IPS-18a (cell line): ENCODE measurements at regions not wholly inside any gene's neighbourhood (a gene's known extent, or its start where the extent isn't known, plus 50 kb on each side); places are given as distances from the start of the nearest gene placed in this dataset.

Source experiments
- H3K27ac ChIP-seq: one replicate; pipeline ENCODE4 v1.5.1; 2013; ENCODE audit warnings: low read length
- H3K27me3 ChIP-seq: one replicate; pipeline ENCODE4 v1.6.1; 2013; ENCODE audit warnings: mild to moderate bottlenecking, low read length; ENCODE audit not compliant: control insufficient read depth, insufficient read depth
- H3K36me3 ChIP-seq: one replicate; pipeline ENCODE4 v1.6.1; 2013; ENCODE audit warnings: low read depth, low read length; ENCODE audit not compliant: control insufficient read depth
- H3K4me1 ChIP-seq: one replicate; pipeline ENCODE4 v1.6.1; 2013; ENCODE audit warnings: low read depth, low read length; ENCODE audit not compliant: control insufficient read depth
- H3K4me3 ChIP-seq: one replicate; pipeline ENCODE4 v1.5.1; 2013; ENCODE audit warnings: low read length
- H3K9ac ChIP-seq: one replicate; pipeline ENCODE4 v1.6.1; 2013; ENCODE audit warnings: mild to moderate bottlenecking, low read length, moderate library complexity
- H3K9me3 ChIP-seq: one replicate; pipeline ENCODE4 v1.6.1; 2013; ENCODE audit warnings: low read depth, low read length; ENCODE audit not compliant: control insufficient read depth

DNA sequence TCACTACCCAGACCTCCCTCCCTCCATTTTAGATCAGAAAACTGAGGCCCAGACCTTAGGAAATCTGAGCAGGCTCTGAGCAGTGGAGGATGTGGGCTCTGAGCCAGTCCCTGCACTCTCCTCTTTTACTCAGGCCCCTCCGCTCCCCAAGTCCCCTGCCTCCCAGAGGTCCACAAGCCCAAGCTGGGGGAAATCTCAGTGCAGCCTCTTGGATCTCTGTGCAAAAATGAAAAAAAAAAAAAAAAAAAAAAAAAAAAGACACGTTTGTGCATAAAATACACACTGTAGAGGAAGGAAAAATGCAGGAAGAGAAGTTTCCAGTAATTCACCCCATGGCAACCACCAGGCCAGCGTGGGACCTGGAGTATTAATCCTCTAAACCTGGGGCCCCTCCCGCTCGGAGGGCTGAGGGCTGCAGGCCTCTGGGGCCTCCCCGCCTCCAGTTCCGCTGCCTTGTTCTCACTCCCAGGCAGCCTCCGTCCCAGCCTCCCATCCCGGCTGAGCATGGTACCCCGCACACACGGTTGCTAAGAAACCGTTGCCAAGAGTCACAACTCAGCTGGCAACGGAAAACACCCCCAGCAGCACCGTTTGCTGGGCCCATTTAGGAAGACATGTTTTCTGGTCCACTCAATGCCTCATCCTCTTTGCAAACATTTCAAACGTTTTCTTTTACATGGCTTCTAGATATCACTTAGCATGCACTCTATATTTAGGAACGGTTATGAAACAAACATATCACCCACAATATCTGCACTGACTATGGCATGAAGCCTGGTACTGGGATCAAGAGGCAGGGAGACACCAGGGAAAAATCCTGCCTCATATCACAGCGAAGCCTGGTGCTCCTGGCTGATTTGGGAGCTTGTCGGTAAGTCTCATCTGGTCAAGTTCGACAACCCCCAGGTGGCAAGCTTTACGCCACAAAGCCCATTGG, 227.5 kb downstream of the CTTN start:
- no peak overlapping the region for H3K9ac ChIP-seq
- H3K4me3 ChIP-seq, result no peak overlapping the region
- no peak overlapping the region for H3K27ac ChIP-seq
- H3K9me3 ChIP-seq, result no peaks in the 10 kb centered on the region
- no peaks in the 10 kb centered on the region for H3K36me3 ChIP-seq
- no peaks in the 10 kb centered on the region for H3K27me3 ChIP-seq
- H3K4me1 ChIP-seq, result no peaks in the 10 kb centered on the region

- H3K27ac ChIP-seq, result no peak overlapping the region
- H3K4me1 ChIP-seq, result no peaks in the 10 kb centered on the region
- no peaks in the 10 kb centered on the region for H3K9me3 ChIP-seq
- H3K36me3 ChIP-seq, result no peaks in the 10 kb centered on the region
- no peaks in the 10 kb centered on the region for H3K27me3 ChIP-seq
- H3K9ac ChIP-seq, result no peak overlapping the region
- no peak overlapping the region for H3K4me3 ChIP-seq
These were observed 228.9 kb downstream of the CTTN start for GRCh38 chr11:70627219-70627618.

DNA sequence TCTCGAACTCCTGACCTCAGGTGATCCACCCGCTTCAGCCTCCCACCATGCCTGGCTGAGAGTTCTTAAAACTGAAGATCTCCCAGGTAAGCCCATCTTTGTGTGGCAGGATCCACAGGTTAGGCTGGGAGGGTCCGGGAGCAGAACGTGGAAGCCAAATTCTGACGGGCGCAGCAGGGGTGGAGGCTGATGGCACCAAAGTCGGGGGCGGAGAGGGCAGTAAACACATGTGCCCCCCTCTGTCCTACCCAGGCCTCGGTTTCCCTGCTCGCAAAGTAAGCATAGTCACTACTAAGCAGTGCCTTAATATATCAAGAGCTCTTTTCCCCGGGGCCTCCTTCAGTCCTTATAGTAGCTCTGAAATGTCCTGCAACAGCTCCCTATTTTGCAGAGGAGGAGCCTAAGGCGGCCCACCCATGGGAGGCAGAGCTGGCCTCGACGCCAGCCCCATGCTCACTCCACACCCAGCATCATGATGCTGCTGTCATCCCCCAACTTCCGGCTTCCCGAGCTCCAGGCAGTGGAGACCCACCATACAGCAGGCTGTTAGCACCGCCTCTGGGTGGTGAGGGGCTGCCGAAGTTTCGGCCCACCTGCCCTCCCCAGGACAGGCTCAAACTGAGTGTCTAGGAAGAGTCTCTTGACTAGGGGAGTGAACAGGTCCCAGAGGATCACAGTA, 230.0 kb downstream of the CTTN start:
- no peaks in the 10 kb centered on the region for H3K9me3 ChIP-seq

GRCh38 chr11:70628855-70629844, 230.8 kb downstream of the CTTN start:
- Histone ChIP-seq H3K27ac (no peak overlapping the region), H3K4me1 (no peaks in the 10 kb centered on the region), H3K9ac (no peak overlapping the region), H3K9me3 (no peaks in the 10 kb centered on the region), H3K36me3 (no peaks in the 10 kb centered on the region), H3K27me3 (no peaks in the 10 kb centered on the region), H3K4me3 (no peak overlapping the region)

More for the DNA sequence above, 230.0 kb downstream of the CTTN start:
- Histone ChIP-seq H3K9ac (no peak overlapping the region), H3K4me3 (no peak overlapping the region), H3K4me1 (no peaks in the 10 kb centered on the region), H3K27ac (no peak overlapping the region), H3K36me3 (no peaks in the 10 kb centered on the region), H3K27me3 (no peaks in the 10 kb centered on the region)

GRCh38 chr11:70630068-70630467, 231.7 kb downstream of the CTTN start:
- H3K4me3 ChIP-seq, result no peak overlapping the region
- no peak overlapping the region for H3K27ac ChIP-seq
- H3K4me1 ChIP-seq, result no peaks in the 10 kb centered on the region
- H3K9me3 ChIP-seq, result no peaks in the 10 kb centered on the region
- no peaks in the 10 kb centered on the region for H3K36me3 ChIP-seq
- no peaks in the 10 kb centered on the region for H3K27me3 ChIP-seq
- no peak overlapping the region for H3K9ac ChIP-seq

DNA sequence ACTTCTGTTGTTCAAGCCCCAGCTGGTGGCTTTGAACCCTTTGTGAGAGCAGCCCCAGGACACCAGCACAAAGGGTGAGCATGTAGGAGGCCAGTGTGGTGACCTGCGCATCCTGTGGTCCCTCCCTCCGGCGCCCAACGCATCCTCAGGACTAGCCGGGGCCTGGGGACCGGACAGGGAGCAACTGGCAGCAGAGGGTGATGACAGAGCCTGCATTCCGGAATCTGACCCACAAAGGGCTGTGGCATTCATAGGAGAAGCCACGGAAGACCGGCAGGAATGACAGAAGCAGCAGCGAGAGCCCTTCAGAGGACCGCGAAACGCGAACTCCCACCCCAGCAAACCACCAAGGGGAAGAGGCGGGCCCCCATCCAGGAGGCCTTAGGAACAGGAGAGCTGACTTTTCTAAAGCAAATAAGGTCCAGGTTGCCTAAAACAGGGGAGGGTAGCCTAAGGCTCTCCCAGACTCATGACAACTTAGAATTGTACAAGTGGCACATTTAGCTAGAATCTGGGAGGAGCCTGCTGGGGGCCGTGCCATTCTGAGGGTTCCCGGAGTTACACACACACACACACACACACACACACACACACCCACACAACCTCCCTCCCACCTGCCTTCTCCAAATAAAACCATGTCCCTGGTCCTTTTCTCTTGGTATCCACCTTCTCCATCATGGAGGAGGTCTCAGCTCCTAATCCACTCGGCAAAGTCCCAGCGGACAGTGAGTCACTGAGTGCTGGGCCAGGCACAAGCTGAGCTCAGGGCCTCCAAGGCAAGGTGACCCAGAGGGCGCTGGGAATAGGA, 232.7 kb downstream of the CTTN start:
- no peaks in the 10 kb centered on the region for H3K4me1 ChIP-seq
- H3K4me3 ChIP-seq, result no peak overlapping the region

DNA sequence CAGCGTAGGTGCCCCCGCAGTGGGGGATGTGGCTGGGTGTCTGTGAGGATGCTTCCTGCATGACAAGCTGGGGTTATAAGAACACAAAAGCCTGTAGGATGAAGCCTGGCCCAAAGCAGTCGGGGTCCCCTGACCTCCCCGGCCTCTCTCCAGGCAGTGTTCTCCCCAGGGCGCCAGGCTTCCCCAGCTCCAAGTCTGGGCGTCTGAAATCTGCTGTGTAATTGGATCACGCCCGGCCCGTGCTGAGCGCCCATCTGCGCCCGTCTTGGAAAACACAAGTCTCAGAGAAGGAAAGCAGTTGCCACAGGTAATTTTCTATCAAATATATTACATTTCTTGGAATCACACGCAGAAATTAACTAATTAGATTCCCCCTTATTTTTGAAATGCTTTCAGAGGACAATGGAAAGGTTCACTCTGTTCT, 233.3 kb downstream of the CTTN start:
- Histone ChIP-seq H3K9me3 (no peaks in the 10 kb centered on the region), H3K4me1 (no peaks in the 10 kb centered on the region), H3K36me3 (no peaks in the 10 kb centered on the region), H3K27me3 (no peaks in the 10 kb centered on the region), H3K4me3 (no peak overlapping the region), H3K27ac (no peak overlapping the region), H3K9ac (no peak overlapping the region)

More for the DNA sequence above, 232.7 kb downstream of the CTTN start:
- no peak overlapping the region for H3K27ac ChIP-seq
- no peaks in the 10 kb centered on the region for H3K36me3 ChIP-seq
- H3K9me3 ChIP-seq, result no peaks in the 10 kb centered on the region
- no peak overlapping the region for H3K9ac ChIP-seq
- no peaks in the 10 kb centered on the region for H3K27me3 ChIP-seq

- Histone ChIP-seq H3K9me3 (no peaks in the 10 kb centered on the region), H3K36me3 (no peaks in the 10 kb centered on the region), H3K4me3 (no peak overlapping the region), H3K27me3 (no peaks in the 10 kb centered on the region), H3K9ac (no peak overlapping the region), H3K4me1 (peaks cover 4% of the 10 kb centered on the region), H3K27ac (no peak overlapping the region)
These were observed 235.3 kb downstream of the CTTN start for GRCh38 chr11:70633610-70634009.

- Histone ChIP-seq H3K4me3 (no peak overlapping the region), H3K9ac (no peak overlapping the region), H3K9me3 (no peaks in the 10 kb centered on the region), H3K27me3 (no peaks in the 10 kb centered on the region), H3K27ac (no peak overlapping the region), H3K36me3 (no peaks in the 10 kb centered on the region), H3K4me1 (peaks cover 10% of the 10 kb centered on the region)
These were observed 238.3 kb downstream of the CTTN start for GRCh38 chr11:70636659-70637058.

DNA sequence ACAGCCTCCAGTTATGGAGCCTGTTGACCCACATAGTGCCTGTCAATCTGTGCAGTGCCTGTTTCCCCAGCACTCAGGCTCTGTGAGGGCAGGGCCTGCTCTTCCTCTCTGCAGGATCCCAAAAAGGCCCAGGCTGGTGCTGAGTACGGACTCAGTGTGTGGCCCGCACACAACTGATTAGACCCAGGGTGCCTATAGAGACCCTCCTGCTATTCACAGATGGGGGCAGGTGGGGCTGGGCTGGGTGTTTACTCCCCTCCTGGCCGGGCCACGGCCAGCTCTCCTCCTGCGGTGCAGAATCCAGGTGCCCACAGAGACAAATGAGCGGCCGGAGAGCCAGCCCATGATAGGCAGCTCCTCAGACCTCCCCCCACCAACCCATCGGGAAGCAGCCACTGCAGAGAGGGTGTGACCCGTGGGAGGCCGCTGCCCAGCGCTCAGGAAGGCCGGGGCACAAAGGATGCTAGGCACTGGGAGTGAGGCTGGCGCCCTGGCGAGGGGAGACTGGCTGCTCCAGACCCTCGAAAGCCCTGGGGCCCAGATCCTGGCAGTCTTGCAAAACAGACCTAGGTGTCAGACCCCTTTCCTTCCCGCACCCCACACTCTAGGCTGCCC, 239.0 kb downstream of the CTTN start:
- Histone ChIP-seq H3K27ac (no peak overlapping the region), H3K36me3 (no peaks in the 10 kb centered on the region), H3K27me3 (no peaks in the 10 kb centered on the region), H3K4me3 (no peak overlapping the region), H3K9ac (no peak overlapping the region), H3K4me1 (peaks cover 16% of the 10 kb centered on the region), H3K9me3 (no peaks in the 10 kb centered on the region)
